SU-DHL-6 (cell line): ENCODE measurements at regions not wholly inside any gene's neighbourhood (a gene's known extent, or its start where the extent isn't known, plus 50 kb on each side); places are given as distances from the start of the nearest gene placed in this dataset.

Experiments used
- H2AFZ ChIP-seq: fragments of 200-600 bp; sonication (generic); 2 replicates; pipeline ENCODE4 v1.6.1; 2014; ENCODE audit warnings: low read depth, mild to moderate bottlenecking, moderate library complexity, mixed read lengths, antibody characterized with exemption, low read length; ENCODE audit not compliant: severe bottlenecking
- H3F3A ChIP-seq: fragments of 200-600 bp; shearing (Covaris generic); 2 replicates; pipeline ENCODE4 v1.6.0; 2016; ENCODE audit warnings: antibody characterized with exemption, mild to moderate bottlenecking; ENCODE audit not compliant: insufficient read depth
- H3K27ac ChIP-seq: fragments of 200-600 bp; sonication (generic); 2 replicates; pipeline ENCODE4 v1.5.1; 2016; ENCODE audit warnings: low read depth, mild to moderate bottlenecking, low read length, moderate library complexity, mixed read lengths
- H3K27me3 ChIP-seq: fragments of 200-600 bp; sonication (generic), shearing (Covaris generic); 2 replicates; pipeline ENCODE4 v1.6.0; 2014; ENCODE audit warnings: mild to moderate bottlenecking, low read length
- H3K36me3 ChIP-seq: fragments of 200-600 bp; sonication (generic); 2 replicates; pipeline ENCODE4 v1.6.1; 2014; ENCODE audit warnings: mild to moderate bottlenecking, low read length, mixed read lengths
- H3K4me2 ChIP-seq: fragments of 300-600, 200-600 bp; shearing (Covaris generic), sonication (generic); 2 replicates; pipeline ENCODE4 v1.6.0; 2014; ENCODE audit warnings: low read length, low read depth, mild to moderate bottlenecking; ENCODE audit not compliant: poor library complexity, severe bottlenecking
- H3K4me3 ChIP-seq: fragments of 200-600 bp; sonication (generic); 2 replicates; pipeline ENCODE4 v1.5.1; 2014; ENCODE audit warnings: antibody characterized with exemption, low read length, mild to moderate bottlenecking, mixed read lengths; ENCODE audit not compliant: insufficient read depth, poor library complexity, severe bottlenecking
- H3K79me2 ChIP-seq: fragments of 200-600 bp; sonication (generic); 2 replicates; pipeline ENCODE4 v1.6.1; 2014; ENCODE audit warnings: mild to moderate bottlenecking, low read length, moderate library complexity; ENCODE audit not compliant: insufficient read depth
- H3K9ac ChIP-seq: fragments of 200-600 bp; sonication (generic); 2 replicates; pipeline ENCODE4 v1.7.0; 2014; ENCODE audit warnings: mild to moderate bottlenecking, low read length
- H3K9me2 ChIP-seq: fragments of 200-600 bp; sonication (generic); replicated peaks from 2 replicates; pipeline ENCODE4 v1.6.1; 2014; ENCODE audit warnings: low read length; ENCODE audit not compliant: insufficient read depth
- H3K9me3 ChIP-seq: fragments of 200-600 bp; sonication (generic); 2 replicates; pipeline ENCODE4 v1.6.1; 2014; ENCODE audit warnings: low read length, mixed read lengths; ENCODE audit not compliant: insufficient read depth
- H4K20me1 ChIP-seq: fragments of 200-600 bp; sonication (generic); 2 replicates; pipeline ENCODE4 v1.6.1; 2014; ENCODE audit warnings: low read depth, mild to moderate bottlenecking, antibody characterized with exemption, low read length, moderate library complexity, mixed read lengths
- EZH2phosphoT487 ChIP-seq: fragments of 200-600 bp; sonication (generic), shearing (Covaris generic); conservative IDR thresholded peaks from 2 replicates; pipeline ENCODE4 v1.6.1; 2018; ENCODE audit warnings: mild to moderate bottlenecking, antibody characterized with exemption, low read length, moderate library complexity, mixed read lengths
- TF ChIP-seq, protein P1 (sequence below): fragments of 200-600 bp; sonication (generic); IDR thresholded peaks from one replicate; pipeline ENCODE4 v1.5.1; 2017; ENCODE audit warnings: antibody characterized with exemption, mild to moderate bottlenecking, low read length, moderate library complexity; ENCODE audit not compliant: insufficient read depth, poor library complexity, severe bottlenecking

DNA sequence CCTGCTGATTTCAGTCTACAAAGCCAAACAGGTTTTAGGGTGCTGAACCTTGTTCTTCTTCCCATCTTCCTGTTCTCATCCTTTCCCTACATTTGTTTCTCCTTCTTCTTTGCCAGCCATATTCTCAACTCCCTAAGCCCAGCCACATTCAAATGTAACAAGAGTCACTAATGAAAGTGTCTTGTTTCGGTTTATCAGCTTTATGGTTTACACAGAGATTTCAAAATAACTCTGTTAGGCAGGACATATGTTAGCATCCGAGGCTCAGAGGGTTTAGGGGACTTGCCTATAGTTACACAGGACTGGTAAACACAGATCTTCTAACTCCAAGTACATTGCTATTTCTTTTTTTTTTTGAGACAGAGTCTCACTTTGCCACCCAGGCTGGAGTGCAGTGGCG, 61.3 kb downstream of the NDUFS5 start:
- H3K9me3 ChIP-seq = no peaks in the 10 kb centered on the region
- H3K36me3 ChIP-seq = no peaks in the 10 kb centered on the region
- TF ChIP-seq EZH2phosphoT487 = no peak
- TF ChIP-seq, protein P1, sequence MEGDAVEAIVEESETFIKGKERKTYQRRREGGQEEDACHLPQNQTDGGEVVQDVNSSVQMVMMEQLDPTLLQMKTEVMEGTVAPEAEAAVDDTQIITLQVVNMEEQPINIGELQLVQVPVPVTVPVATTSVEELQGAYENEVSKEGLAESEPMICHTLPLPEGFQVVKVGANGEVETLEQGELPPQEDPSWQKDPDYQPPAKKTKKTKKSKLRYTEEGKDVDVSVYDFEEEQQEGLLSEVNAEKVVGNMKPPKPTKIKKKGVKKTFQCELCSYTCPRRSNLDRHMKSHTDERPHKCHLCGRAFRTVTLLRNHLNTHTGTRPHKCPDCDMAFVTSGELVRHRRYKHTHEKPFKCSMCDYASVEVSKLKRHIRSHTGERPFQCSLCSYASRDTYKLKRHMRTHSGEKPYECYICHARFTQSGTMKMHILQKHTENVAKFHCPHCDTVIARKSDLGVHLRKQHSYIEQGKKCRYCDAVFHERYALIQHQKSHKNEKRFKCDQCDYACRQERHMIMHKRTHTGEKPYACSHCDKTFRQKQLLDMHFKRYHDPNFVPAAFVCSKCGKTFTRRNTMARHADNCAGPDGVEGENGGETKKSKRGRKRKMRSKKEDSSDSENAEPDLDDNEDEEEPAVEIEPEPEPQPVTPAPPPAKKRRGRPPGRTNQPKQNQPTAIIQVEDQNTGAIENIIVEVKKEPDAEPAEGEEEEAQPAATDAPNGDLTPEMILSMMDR = no peak
- no peak overlapping the region for H2AFZ ChIP-seq
- no peak overlapping the region for H3K27ac ChIP-seq
- no peaks in the 10 kb centered on the region for H3F3A ChIP-seq
- no peak overlapping the region for H3K4me2 ChIP-seq
- H4K20me1 ChIP-seq = no peaks in the 10 kb centered on the region
- no peaks in the 10 kb centered on the region for H3K79me2 ChIP-seq
- H3K9me2 ChIP-seq = no peaks in the 10 kb centered on the region
- no peak overlapping the region for H3K4me3 ChIP-seq
- H3K9ac ChIP-seq = no peak overlapping the region
- H3K27me3 ChIP-seq = no peaks in the 10 kb centered on the region

DNA sequence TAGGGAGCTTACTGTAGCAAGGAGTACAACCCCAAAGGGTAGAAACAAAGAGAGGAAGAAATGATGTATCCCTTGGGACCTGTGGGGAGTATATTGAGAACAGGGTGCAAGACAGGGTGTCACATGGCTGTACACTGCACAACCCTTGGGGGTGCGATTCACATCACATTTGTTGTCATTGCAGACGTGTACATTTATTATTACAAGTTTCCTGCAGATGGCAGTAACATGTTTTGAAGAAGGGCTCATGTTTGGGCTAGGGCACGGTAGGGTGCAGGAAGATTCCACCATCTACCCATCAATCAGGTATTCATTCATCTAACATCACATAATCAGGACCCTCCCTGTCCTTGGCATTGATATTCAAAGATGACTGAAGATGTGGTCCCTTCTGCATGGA, 62.5 kb downstream of the NDUFS5 start:
- TF ChIP-seq, protein P1 = no peak
- no peak for TF ChIP-seq EZH2phosphoT487
- Histone ChIP-seq H3K79me2 (no peaks in the 10 kb centered on the region), H4K20me1 (no peaks in the 10 kb centered on the region), H3K27ac (no peak overlapping the region), H3K4me2 (no peak overlapping the region), H2AFZ (no peak overlapping the region), H3K27me3 (no peaks in the 10 kb centered on the region), H3K9me2 (no peaks in the 10 kb centered on the region), H3K9ac (no peak overlapping the region), H3K4me3 (no peak overlapping the region), H3K9me3 (no peaks in the 10 kb centered on the region), H3K36me3 (no peaks in the 10 kb centered on the region), H3F3A (no peaks in the 10 kb centered on the region)

GRCh38 chr1:39089931-39090521, 63.9 kb downstream of the NDUFS5 start:
- no peak overlapping the region for H2AFZ ChIP-seq

More at GRCh38 chr1:39089931-39090521, 63.9 kb downstream of the NDUFS5 start:
- TF ChIP-seq EZH2phosphoT487 = no peak
- TF ChIP-seq, protein P1 = no peak
- H3K27me3 ChIP-seq = no peaks in the 10 kb centered on the region
- H3K4me2 ChIP-seq = no peak overlapping the region
- no peaks in the 10 kb centered on the region for H3F3A ChIP-seq
- no peak overlapping the region for H3K9ac ChIP-seq
- no peaks in the 10 kb centered on the region for H4K20me1 ChIP-seq
- no peaks in the 10 kb centered on the region for H3K79me2 ChIP-seq
- no peak overlapping the region for H3K4me3 ChIP-seq
- H3K9me2 ChIP-seq = no peaks in the 10 kb centered on the region
- H3K36me3 ChIP-seq = no peaks in the 10 kb centered on the region
- H3K9me3 ChIP-seq = no peaks in the 10 kb centered on the region
- no peak overlapping the region for H3K27ac ChIP-seq
